RWPE1 (cell line): ENCODE measurements at regions not wholly inside any gene's neighbourhood (a gene's known extent, or its start where the extent isn't known, plus 50 kb on each side); places are given as distances from the start of the nearest gene placed in this dataset.

Experiments used
- CTCF ChIA-PET: fragments of 350-600 bp; sonication (Branson Sonifier 250); formaldehyde crosslinking; extraction: SDS; loops from one replicate; lab custom pipeline; 2021; lab: Yijun Ruan, JAX
- POLR2A ChIA-PET: fragments of 400-600 bp; formaldehyde crosslinking; extraction: SDS; loops from one replicate; lab custom pipeline; 2020; ENCODE audit warnings: antibody characterized with exemption; ENCODE audit not compliant: low non-redundant PET; lab: Yijun Ruan, JAX
- DNase-seq: peaks from one replicate; pipeline ENCODE4 v3.0.0; 2012; ENCODE audit warnings: low spot score
- H3K27ac ChIP-seq: fragments of 450-650 bp; 2 replicates; pipeline ENCODE4 v1.5.1; 2017
- TF ChIP-seq, protein P1 (sequence below): fragments of 450-650 bp; conservative IDR thresholded peaks from 2 replicates; pipeline ENCODE4 v1.5.1; 2017; ENCODE audit warnings: low read depth, mild to moderate bottlenecking

DNA sequence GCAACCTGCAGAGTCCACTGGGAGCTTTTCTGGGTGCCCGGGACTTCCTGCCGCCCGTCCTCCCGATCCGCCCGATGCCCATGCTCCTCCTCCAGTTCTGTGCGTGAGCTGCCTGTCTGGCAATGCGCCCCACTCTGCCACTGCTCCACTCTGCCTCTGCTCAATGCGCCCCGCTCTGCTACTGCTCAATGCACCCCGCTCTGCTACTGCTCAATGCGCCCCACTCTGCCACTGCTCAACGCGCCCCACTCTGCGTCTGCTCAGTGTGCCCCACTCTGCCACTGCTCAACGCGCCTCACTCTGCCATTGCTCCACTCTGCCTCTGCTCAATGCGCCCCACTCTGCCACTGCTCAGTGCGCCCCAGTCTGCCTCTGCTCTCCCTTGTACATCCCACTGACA is 436.0 kb downstream of the NR2F1-AS1 start:
- CTCF ChIA-PET, result no interaction called here
- TF ChIP-seq, protein P1, sequence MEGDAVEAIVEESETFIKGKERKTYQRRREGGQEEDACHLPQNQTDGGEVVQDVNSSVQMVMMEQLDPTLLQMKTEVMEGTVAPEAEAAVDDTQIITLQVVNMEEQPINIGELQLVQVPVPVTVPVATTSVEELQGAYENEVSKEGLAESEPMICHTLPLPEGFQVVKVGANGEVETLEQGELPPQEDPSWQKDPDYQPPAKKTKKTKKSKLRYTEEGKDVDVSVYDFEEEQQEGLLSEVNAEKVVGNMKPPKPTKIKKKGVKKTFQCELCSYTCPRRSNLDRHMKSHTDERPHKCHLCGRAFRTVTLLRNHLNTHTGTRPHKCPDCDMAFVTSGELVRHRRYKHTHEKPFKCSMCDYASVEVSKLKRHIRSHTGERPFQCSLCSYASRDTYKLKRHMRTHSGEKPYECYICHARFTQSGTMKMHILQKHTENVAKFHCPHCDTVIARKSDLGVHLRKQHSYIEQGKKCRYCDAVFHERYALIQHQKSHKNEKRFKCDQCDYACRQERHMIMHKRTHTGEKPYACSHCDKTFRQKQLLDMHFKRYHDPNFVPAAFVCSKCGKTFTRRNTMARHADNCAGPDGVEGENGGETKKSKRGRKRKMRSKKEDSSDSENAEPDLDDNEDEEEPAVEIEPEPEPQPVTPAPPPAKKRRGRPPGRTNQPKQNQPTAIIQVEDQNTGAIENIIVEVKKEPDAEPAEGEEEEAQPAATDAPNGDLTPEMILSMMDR, result no peak
- DNase-seq, result no peak
- H3K27ac ChIP-seq, result no peak overlapping the region
- POLR2A ChIA-PET, result no interaction called here

DNA sequence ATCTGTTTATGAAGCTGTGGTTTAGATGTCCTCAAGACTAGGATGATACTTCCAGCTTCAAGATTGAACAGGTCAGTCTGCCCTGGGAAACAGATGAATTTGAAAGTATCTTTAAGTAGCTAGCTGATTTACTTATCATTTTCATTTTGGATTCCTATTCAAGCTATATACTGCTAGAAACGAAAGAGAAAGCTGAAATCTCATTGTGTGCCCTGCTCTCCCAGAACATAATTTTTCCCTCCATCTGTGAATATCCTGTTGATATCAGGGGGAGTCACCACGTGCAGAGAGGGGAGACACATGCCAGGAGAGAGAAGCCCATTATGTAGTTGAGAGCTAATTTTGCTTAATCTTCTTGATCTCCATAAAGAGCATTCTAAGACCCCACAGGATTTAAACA is 439.1 kb downstream of the NR2F1-AS1 start:
- TF ChIP-seq, protein P1, result no peak
- CTCF ChIA-PET, result interaction anchor here (0.7 kb wide), 1 partner anchor 15 kb away, joined by 3 read pairs; no protein-coding TSS in a partner anchor
- DNase-seq, result no peak
- no peak overlapping the region for H3K27ac ChIP-seq
- POLR2A ChIA-PET, result no interaction called here

DNA sequence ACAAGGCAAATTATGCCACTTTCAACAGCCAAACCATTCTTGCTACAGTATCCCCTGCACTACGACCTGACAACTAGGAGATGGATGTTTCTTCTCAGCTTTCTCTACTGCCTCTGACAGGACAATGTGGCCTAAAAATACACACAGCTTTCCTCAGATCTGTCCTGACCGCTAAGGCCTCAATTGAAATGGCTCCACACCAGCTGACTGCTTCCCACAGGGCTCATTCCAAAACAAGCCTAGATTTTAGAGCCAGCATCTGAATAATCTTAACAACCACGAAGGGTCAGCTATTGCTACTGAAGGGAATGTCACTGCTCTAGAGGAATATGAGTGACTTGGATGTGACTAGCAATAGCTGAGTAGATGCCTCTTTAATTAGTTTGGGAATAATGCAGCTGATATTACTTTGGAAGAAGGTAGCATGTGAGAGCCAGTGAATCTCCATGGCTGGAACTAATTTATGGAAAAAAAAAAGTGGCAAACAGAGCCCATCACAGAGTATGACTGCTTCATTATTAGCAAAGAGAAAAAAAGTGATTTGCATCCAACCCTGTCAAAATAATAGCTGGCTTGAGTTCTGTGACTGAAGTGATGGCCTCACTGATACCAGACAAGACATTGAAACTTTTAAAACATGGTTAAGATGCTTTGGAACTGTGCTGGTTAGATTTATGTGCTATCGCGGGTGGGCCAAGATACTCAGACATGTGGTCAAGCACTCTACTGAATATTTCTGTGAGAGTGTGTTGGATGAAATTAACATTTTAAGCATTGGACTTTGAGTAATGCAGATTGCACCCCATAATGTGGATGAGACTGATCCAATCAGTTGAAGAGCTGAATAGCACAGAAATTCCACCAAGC is 450.2 kb downstream of the NR2F1-AS1 start:
- ChIA-PET POLR2A (no interaction called here), CTCF (interaction anchor here (0.7 kb wide), 1 partner anchor 446 kb away, joined by 4 read pairs; no protein-coding TSS in a partner anchor)
- TF ChIP-seq, protein P1, result no peak
- no peak for DNase-seq
- no peak overlapping the region for H3K27ac ChIP-seq

DNA sequence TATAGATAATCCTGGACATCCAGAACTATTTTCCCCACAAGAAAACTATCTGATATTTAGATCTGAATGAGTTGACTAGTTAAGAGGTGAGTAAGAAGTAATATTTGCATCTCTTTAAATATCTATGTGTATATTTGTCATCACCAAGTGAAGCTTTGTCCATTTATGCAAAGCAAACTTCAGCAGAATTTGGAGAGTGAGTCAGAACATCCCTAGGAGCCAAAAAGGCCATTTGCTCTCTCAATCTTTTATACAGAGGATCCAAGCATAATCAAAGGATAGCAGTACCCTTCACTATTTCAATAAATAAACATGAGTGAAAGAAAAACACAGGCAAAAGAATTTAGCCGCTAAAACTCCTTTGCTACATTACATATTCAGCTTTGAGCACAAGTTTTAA is 454.4 kb downstream of the NR2F1-AS1 start:
- ChIA-PET POLR2A (no interaction called here), CTCF (interaction anchor here (0.6 to 1.0 kb wide), 3 partner anchors 15 to 458 kb away, joined by 3 to 4 read pairs (median 3); no protein-coding TSS in a partner anchor)
- TF ChIP-seq, protein P1, result no peak
- no peak for DNase-seq
- no peak overlapping the region for H3K27ac ChIP-seq

DNA sequence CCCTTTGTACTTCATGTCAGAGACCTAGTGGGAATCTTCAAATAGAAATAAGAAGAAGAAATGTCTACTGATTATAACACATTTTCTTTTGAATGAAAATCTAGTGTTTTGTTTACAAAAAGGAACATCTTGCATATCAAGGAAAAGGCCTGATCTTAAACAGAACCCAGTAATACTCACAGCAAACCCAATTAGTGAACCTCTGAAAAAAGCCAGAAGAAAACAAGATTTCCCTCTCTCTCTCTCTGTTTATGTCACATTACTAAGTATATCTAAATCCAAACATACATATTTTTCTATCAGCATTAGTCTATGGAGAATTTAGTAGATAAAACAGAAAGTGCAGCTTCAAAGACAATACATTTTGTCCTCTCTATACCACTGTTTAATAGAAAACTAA is 457.9 kb downstream of the NR2F1-AS1 start:
- ChIA-PET CTCF (no interaction called here), POLR2A (no interaction called here)
- TF ChIP-seq, protein P1, result no peak
- DNase-seq, result no peak
- no peak overlapping the region for H3K27ac ChIP-seq

DNA sequence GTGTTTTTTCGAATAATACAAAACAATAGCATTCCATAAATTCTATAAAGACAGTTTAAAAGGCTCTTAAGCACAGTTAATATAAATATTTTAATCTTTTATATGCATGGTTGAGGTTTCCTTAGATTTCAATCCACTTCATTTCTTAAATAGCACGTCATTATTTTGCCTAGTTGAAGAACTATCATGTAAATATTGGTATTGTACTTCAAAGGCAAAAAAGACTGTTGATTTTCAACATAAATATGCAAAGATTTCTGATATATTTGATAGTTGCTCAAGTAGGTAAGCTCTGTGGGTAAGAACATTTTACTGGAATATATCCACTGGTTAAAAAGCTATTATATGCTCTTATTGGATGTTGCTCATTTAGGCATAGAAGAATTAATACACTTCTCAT is 458.6 kb downstream of the NR2F1-AS1 start:
- no peak for DNase-seq
- TF ChIP-seq, protein P1, result no peak
- no peak overlapping the region for H3K27ac ChIP-seq
- CTCF ChIA-PET, result no interaction called here
- POLR2A ChIA-PET, result no interaction called here
